H1 (cell line): ENCODE measurements at regions not wholly inside any gene's neighbourhood (a gene's known extent, or its start where the extent isn't known, plus 50 kb on each side); places are given as distances from the start of the nearest gene placed in this dataset.

ENCODE experiments used
- CTCF ChIA-PET: fragments of 300-600 bp; sonication (Branson Sonifier 250); formaldehyde crosslinking; loops from one replicate; lab custom pipeline; 2021; ENCODE audit not compliant: partially characterized antibody; lab: Charles Lee
- POLR2A ChIA-PET: fragments of 300-600 bp; sonication (Branson Sonifier 250); formaldehyde crosslinking; loops from one replicate; lab custom pipeline; 2021; ENCODE audit warnings: inconsistent platforms; ENCODE audit not compliant: partially characterized antibody; lab: Charles Lee
- DNase-seq, 2 experiments: peaks; one replicate each; pipeline versions ENCODE4 v3.0.0 to v3.0.0-alpha.2; 2010 to 2022; ENCODE audit warnings: low spot score in 2 of 2, low read depth in 1 of 2, mixed read lengths in 1 of 2
- FAIRE-seq: peaks from 2 replicates; lab custom pipeline; 2011; peaks lifted over from hg19 to GRCh38; lab: Jason Lieb, UNC
- H2AFZ ChIP-seq: 2 replicates; pipeline ENCODE4 v1.8.1; 2012; ENCODE audit warnings: low read length, inconsistent platforms
- H2AK5ac ChIP-seq: 2 replicates; pipeline ENCODE4 v1.6.1; 2013; ENCODE audit warnings: low read depth, low read length
- H2BK120ac ChIP-seq: replicated peaks from 2 replicates; pipeline ENCODE3; 2013; ENCODE audit warnings: low read depth, low read length, inconsistent platforms
- H2BK12ac ChIP-seq: 2 replicates; pipeline ENCODE4 v1.6.1; 2013; ENCODE audit warnings: low read depth, low read length
- H2BK15ac ChIP-seq: 2 replicates; pipeline ENCODE4 v1.6.1; 2013; ENCODE audit warnings: low read length
- H2BK20ac ChIP-seq: 2 replicates; pipeline ENCODE4 v1.6.1; 2013; ENCODE audit warnings: low read length
- H2BK5ac ChIP-seq: 2 replicates; pipeline ENCODE4 v1.6.1; 2013; ENCODE audit warnings: low read depth, low read length
- H3K14ac ChIP-seq: 2 replicates; pipeline ENCODE4 v1.6.1; 2013; ENCODE audit warnings: inconsistent platforms; ENCODE audit not compliant: insufficient read length
- H3K18ac ChIP-seq: 2 replicates; pipeline ENCODE4 v1.6.1; 2013; ENCODE audit warnings: low read length; ENCODE audit errors: extremely low read depth
- H3K23ac ChIP-seq: 2 replicates; pipeline ENCODE4 v1.6.1; 2013; ENCODE audit warnings: inconsistent platforms; ENCODE audit not compliant: insufficient read length
- H3K23me2 ChIP-seq: 2 replicates; pipeline ENCODE4 v1.6.1; 2013; ENCODE audit warnings: low read depth, low read length
- H3K27ac ChIP-seq: 2 replicates; pipeline ENCODE4 v1.6.1; 2011; ENCODE audit warnings: low read depth, low read length, inconsistent platforms
- H3K27me3 ChIP-seq, 4 experiments: replicated peaks in 1 of 4; 1 replicate in 1 of 4; 2 replicates in 3 of 4; pipeline versions ENCODE4 v1.6.1 to v1.8.1; 2011 to 2013; ENCODE audit warnings: low read length in 3 of 4, mild to moderate bottlenecking in 3 of 4, inconsistent platforms in 2 of 4, mixed read lengths in 2 of 4, moderate library complexity in 1 of 4; ENCODE audit not compliant: control insufficient read depth in 3 of 4, insufficient read depth in 3 of 4; ENCODE audit errors: extremely low read depth in 1 of 4
- H3K36me3 ChIP-seq, 4 experiments: 2 replicates each; pipeline versions ENCODE4 v1.6.1 to v1.8.1; 2011 to 2013; ENCODE audit warnings: mild to moderate bottlenecking in 4 of 4, low read length in 3 of 4, moderate library complexity in 2 of 4, control low read depth in 1 of 4, inconsistent platforms in 1 of 4; ENCODE audit not compliant: insufficient read depth in 4 of 4, control insufficient read depth in 2 of 4
- H3K4ac ChIP-seq: replicated peaks from 2 replicates; pipeline ENCODE3; 2013; ENCODE audit warnings: low read length, low read depth, mixed read lengths, inconsistent platforms; ENCODE audit not compliant: insufficient read length
- H3K4me1 ChIP-seq, 4 experiments: replicated peaks in 1 of 4; 1 replicate in 1 of 4; 2 replicates in 3 of 4; pipeline versions ENCODE4 v1.6.1 to v1.8.1; 2011 to 2013; ENCODE audit warnings: low read length in 3 of 4, inconsistent platforms in 2 of 4, mixed read lengths in 1 of 4; ENCODE audit not compliant: insufficient read depth in 4 of 4, control insufficient read depth in 3 of 4
- H3K4me2 ChIP-seq, 2 experiments: 2 replicates each; pipeline versions ENCODE4 v1.6.1 to v1.8.1; 2011 to 2013; ENCODE audit warnings: low read depth in 2 of 2, low read length in 2 of 2, control low read depth in 1 of 2, inconsistent platforms in 1 of 2, mild to moderate bottlenecking in 1 of 2; ENCODE audit not compliant: insufficient read depth in 1 of 2
- H3K4me3 ChIP-seq, 4 experiments: fragments of 200-600, 300-600 bp in 1 of 4; sonication (generic), shearing (Covaris generic), sonication (Bioruptor Twin) in 1 of 4; 2 replicates each; pipeline versions ENCODE4 v1.5.1 to v1.8.1; 2011 to 2016; ENCODE audit warnings: low read length in 4 of 4, low read depth in 3 of 4, control low read depth in 2 of 4, inconsistent platforms in 2 of 4, mild to moderate bottlenecking in 2 of 4, mixed read lengths in 1 of 4, moderate library complexity in 1 of 4; ENCODE audit not compliant: insufficient read depth in 2 of 4; ENCODE audit errors: extremely low read depth in 1 of 4
- H3K56ac ChIP-seq: replicated peaks from 2 replicates; pipeline ENCODE3; 2013; ENCODE audit warnings: low read depth, mild to moderate bottlenecking, mixed read lengths, low read length, inconsistent platforms; ENCODE audit not compliant: insufficient read length
- H3K79me1 ChIP-seq: 2 replicates; pipeline ENCODE4 v1.6.1; 2013; ENCODE audit warnings: low read depth, low read length, control low read depth
- H3K79me2 ChIP-seq, 2 experiments: 2 replicates each; pipeline versions ENCODE4 v1.6.1 to v1.8.1; 2012 to 2013; ENCODE audit warnings: low read length in 2 of 2, mild to moderate bottlenecking in 2 of 2, inconsistent platforms in 1 of 2; ENCODE audit not compliant: insufficient read depth in 2 of 2, control insufficient read depth in 1 of 2
- H3K9ac ChIP-seq, 4 experiments: replicated peaks in 1 of 4; 1 replicate in 1 of 4; 2 replicates in 3 of 4; pipeline versions ENCODE4 v1.6.1 to v1.8.1; 2011 to 2013; ENCODE audit warnings: low read depth in 3 of 4, low read length in 3 of 4, control low read depth in 2 of 4, mild to moderate bottlenecking in 2 of 4, moderate library complexity in 2 of 4, inconsistent platforms in 1 of 4; ENCODE audit errors: extremely low read depth in 1 of 4
- H3K9me3 ChIP-seq, 2 experiments: 2 replicates each; pipeline versions ENCODE4 v1.6.1 to v1.8.1; 2012 to 2013; ENCODE audit warnings: mild to moderate bottlenecking in 2 of 2, moderate library complexity in 2 of 2, control low read depth in 1 of 2, inconsistent platforms in 1 of 2, low read depth in 1 of 2, low read length in 1 of 2, mixed read lengths in 1 of 2; ENCODE audit not compliant: insufficient read depth in 2 of 2
- H4K20me1 ChIP-seq, 2 experiments: replicated peaks in 1 of 2; 2 replicates each; pipeline versions ENCODE3 to v1.8.1; 2011 to 2013; ENCODE audit warnings: inconsistent platforms in 2 of 2, low read length in 2 of 2, mild to moderate bottlenecking in 1 of 2; ENCODE audit not compliant: insufficient read depth in 2 of 2, control insufficient read depth in 1 of 2
- H4K5ac ChIP-seq: 2 replicates; pipeline ENCODE4 v1.6.1; 2013; ENCODE audit warnings: low read length, low read depth, mixed read lengths, inconsistent platforms; ENCODE audit not compliant: insufficient read length
- H4K8ac ChIP-seq: 2 replicates; pipeline ENCODE4 v1.8.0; 2013; ENCODE audit warnings: mild to moderate bottlenecking, moderate library complexity, low read length, inconsistent platforms; ENCODE audit not compliant: insufficient read depth; ENCODE audit errors: extremely low read depth
- H4K91ac ChIP-seq: replicated peaks from 2 replicates; pipeline ENCODE3; 2013; ENCODE audit warnings: low read length, mixed read lengths, inconsistent platforms; ENCODE audit not compliant: insufficient read length
- WGBS, 2 experiments: shearing (Covaris generic) in 1 of 2; methylation state at CpG; one replicate each; pipeline versions ENCODE4 v1.1.6 to v1.1.7; 2013 to 2015; ENCODE audit warnings: low lambda C conversion rate in 2 of 2, mixed read lengths in 2 of 2, inconsistent platforms in 1 of 2, low coverage in 1 of 2, missing lambda C conversion rate in 1 of 2; ENCODE audit not compliant: insufficient replicate concordance in 2 of 2, insufficient coverage in 1 of 2, insufficient read length in 1 of 2; ENCODE audit errors: extremely low coverage in 1 of 2, missing lambda C conversion rate in 1 of 2; 5-methylcytosine and 5-hydroxymethylcytosine counted together
- TF ChIP-seq, protein P1 (sequence below): IDR thresholded peaks from 2 replicates; pipeline ENCODE4 v1.6.1; 2012; ENCODE audit warnings: inconsistent platforms

DNA sequence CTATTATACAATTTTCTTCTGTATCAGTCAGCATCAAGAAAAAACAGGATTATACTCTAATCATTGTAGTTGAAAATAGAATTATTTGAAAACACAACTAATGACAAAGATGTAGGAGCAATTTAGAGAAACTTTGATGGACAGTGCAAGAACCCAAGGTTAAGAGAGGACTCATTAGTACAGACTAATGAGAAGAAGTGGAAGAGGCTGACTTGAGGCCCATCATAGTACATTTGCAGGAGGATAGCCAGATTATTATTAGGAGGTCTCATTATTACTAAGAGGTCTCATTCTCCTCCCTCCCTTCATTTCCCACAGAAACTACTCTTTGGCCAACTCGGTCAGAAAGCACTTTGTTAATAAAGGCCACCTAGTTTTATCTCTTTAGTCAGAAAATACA, 1983.0 kb downstream of the SUCLG1 start:
- Histone ChIP-seq H3K4me1 (no peaks in the 10 kb centered on the region), H3K18ac (no peak overlapping the region), H2BK120ac (no peak overlapping the region), H3K9ac (no peak overlapping the region), H4K91ac (no peak overlapping the region), H3K27me3 (peaks cover 0 to 2% (median 0%) of the 10 kb centered on the region in 4 experiments; a peak in 1 of 7 replicates), H3K9me3 (no peaks in the 10 kb centered on the region), H3K4ac (no peak overlapping the region), H2AK5ac (no peak overlapping the region), H3K27ac (no peak overlapping the region), H2BK12ac (no peak overlapping the region), H3K36me3 (no peaks in the 10 kb centered on the region), H4K20me1 (no peaks in the 10 kb centered on the region), H2BK15ac (no peak overlapping the region), H2BK20ac (no peak overlapping the region), H3K79me1 (no peaks in the 10 kb centered on the region), H3K79me2 (no peaks in the 10 kb centered on the region), H3K14ac (no peak overlapping the region), H3K23ac (no peak overlapping the region), H2AFZ (no peak overlapping the region), H4K8ac (no peak overlapping the region), H2BK5ac (no peak overlapping the region), H4K5ac (no peak overlapping the region), H3K4me2 (no peak overlapping the region), H3K4me3 (no peak overlapping the region), H3K23me2 (no peaks in the 10 kb centered on the region), H3K56ac (no peak overlapping the region)
- POLR2A ChIA-PET = no interaction called here
- CTCF ChIA-PET = no interaction called here
- DNase-seq = no peak
- 94% methylated on average over 1 of the region's 1 CpG; no CpG with 5 or more reads in 1 of the 2 experiments for WGBS, 2 experiments
- FAIRE-seq = no peak
- TF ChIP-seq, protein P1, sequence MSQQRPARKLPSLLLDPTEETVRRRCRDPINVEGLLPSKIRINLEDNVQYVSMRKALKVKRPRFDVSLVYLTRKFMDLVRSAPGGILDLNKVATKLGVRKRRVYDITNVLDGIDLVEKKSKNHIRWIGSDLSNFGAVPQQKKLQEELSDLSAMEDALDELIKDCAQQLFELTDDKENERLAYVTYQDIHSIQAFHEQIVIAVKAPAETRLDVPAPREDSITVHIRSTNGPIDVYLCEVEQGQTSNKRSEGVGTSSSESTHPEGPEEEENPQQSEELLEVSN = no peak
